Epithelial cell of esophagus (primary cell): ENCODE measurements at regions not wholly inside any gene's neighbourhood (a gene's known extent, or its start where the extent isn't known, plus 50 kb on each side); places are given as distances from the start of the nearest gene placed in this dataset.

Experiments
- DNase-seq: peaks from one replicate; pipeline ENCODE4 v3.0.0; 2010; ENCODE audit warnings: low read depth
- H3K4me3 ChIP-seq: 2 replicates; pipeline ENCODE4 v1.5.1; 2011; ENCODE audit warnings: mild to moderate bottlenecking, low read length, control low read depth
- TF ChIP-seq, protein P1 (sequence below): IDR thresholded peaks from 2 replicates; pipeline ENCODE4 v1.5.1; 2011; ENCODE audit warnings: low read depth, mild to moderate bottlenecking, low read length, control low read depth, inconsistent platforms; ENCODE audit not compliant: insufficient read depth; ENCODE audit errors: missing control alignments

DNA sequence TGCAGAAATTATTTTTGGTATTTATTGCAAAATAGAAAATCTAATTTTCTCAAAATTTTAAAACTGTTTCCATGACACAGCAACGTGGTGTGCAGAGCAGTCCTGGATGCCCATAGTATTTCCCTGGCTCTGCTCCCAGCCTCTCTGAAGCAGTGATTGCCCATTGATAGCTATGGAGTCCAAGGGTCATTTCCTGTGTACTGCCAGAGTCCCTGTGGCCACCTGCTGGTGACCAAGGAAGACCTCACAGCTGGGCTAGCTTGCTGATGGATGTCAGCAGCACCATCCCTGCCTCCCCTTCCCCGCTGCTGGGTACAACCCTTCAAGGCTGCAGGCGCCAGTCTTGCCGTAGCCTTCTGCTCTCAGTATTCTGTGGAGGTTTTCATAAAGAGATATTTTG, 184.1 kb downstream of the DIRAS2 start:
- no peak for DNase-seq
- TF ChIP-seq, protein P1, sequence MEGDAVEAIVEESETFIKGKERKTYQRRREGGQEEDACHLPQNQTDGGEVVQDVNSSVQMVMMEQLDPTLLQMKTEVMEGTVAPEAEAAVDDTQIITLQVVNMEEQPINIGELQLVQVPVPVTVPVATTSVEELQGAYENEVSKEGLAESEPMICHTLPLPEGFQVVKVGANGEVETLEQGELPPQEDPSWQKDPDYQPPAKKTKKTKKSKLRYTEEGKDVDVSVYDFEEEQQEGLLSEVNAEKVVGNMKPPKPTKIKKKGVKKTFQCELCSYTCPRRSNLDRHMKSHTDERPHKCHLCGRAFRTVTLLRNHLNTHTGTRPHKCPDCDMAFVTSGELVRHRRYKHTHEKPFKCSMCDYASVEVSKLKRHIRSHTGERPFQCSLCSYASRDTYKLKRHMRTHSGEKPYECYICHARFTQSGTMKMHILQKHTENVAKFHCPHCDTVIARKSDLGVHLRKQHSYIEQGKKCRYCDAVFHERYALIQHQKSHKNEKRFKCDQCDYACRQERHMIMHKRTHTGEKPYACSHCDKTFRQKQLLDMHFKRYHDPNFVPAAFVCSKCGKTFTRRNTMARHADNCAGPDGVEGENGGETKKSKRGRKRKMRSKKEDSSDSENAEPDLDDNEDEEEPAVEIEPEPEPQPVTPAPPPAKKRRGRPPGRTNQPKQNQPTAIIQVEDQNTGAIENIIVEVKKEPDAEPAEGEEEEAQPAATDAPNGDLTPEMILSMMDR = no peak
- no peak overlapping the region for H3K4me3 ChIP-seq

DNA sequence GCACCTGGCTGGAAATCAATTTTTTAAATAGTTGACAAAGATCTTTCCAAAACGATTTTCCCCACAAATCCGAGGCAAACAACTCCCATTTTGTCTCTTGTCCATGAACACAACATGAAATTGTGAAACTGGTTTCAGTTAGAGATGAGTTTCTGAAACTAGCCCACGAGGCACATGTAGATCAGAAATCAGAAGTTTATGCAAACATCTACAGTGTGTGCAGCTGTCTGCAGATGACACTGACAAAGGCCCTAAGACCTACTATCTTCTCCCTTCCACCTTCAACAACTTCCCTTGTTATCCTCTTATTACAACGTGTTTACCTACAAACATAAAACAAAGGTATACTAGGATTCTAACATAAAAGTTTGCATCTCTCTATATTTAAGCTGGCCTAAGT, 183.3 kb downstream of the DIRAS2 start:
- TF ChIP-seq, protein P1 = no peak
- H3K4me3 ChIP-seq = no peak overlapping the region

DNA sequence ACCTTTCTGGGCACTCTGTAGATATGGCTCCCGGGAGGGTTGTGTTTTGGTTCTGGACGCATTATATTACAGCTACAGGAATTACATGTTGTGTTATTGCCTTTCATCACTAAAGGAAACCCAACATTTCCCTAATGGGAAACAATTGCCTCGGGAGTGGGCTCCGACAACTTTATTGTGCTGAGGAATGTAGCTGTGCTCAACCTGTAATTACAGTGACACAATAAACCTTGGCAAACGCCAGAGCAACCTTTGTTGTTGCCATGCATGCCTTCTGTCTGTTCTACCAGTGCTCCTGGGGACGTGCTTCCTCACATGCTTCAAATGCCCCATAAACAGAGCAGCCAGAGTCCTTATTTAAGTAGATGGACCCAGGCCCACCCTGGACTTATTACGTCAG, 182.4 kb downstream of the DIRAS2 start:
- TF ChIP-seq, protein P1 = no peak
- no peak overlapping the region for H3K4me3 ChIP-seq
- no peak for DNase-seq

More for the DNA sequence above, 183.3 kb downstream of the DIRAS2 start:
- DNase-seq = no peak

DNA sequence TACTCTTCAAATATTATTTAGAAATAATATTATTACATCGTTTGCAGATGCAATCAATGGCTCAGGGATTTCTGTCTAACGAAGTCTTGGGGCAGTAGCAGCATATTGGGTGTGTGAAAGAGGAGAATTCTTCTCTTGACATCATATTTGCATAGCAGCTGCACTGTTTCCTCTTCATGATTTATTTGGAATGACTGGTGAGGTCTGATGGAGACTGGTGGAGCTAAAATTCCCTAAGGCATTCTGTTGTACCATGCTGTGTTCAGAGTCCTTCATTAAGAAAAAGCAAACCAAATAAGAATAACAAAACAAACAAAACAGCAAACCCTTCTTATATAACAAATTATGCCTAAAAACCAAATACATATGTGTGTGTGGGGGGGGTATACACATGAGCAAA, 177.6 kb downstream of the DIRAS2 start:
- DNase-seq = no peak
- H3K4me3 ChIP-seq = no peak overlapping the region
- TF ChIP-seq, protein P1 = no peak

DNA sequence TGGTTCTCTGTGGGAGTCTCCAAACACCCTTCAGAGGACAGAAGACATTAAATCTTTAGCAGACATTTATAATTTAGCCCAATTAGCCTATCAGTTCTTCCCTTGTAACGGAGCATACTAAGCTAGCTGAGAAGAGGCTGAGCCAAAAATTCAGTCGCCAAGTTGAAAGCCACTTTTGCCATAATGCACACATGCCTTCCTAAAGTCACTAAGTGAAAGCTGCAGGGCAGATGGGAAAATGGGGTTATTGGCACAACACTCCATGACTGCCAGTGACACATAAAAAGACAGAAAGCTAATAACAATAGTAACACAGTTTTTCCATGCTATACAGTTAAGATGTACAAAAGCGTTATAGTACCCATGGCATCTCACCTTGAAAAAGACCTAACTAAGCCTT, 176.2 kb downstream of the DIRAS2 start:
- no peak overlapping the region for H3K4me3 ChIP-seq
- TF ChIP-seq, protein P1 = no peak
- DNase-seq = no peak

DNA sequence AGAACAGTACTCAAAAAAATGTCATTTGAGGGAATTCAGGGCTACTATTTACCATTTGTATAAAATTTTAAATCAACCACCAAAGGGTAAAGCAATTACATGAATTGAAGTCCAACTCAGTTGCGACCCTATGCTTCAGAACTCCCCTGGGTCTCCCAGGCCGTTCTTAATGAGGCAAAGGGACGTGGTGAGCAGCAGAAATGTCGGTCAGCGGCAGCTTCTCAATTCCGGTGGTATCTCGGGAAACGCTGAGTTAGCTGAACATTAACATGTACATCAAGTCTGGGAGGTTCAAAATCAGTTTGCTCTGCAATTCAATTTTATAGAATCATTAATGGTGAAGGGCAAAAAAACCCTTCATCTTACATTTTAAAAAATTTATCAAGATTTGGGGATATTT, 173.2 kb downstream of the DIRAS2 start:
- no peak overlapping the region for H3K4me3 ChIP-seq
- TF ChIP-seq, protein P1 = no peak

DNA sequence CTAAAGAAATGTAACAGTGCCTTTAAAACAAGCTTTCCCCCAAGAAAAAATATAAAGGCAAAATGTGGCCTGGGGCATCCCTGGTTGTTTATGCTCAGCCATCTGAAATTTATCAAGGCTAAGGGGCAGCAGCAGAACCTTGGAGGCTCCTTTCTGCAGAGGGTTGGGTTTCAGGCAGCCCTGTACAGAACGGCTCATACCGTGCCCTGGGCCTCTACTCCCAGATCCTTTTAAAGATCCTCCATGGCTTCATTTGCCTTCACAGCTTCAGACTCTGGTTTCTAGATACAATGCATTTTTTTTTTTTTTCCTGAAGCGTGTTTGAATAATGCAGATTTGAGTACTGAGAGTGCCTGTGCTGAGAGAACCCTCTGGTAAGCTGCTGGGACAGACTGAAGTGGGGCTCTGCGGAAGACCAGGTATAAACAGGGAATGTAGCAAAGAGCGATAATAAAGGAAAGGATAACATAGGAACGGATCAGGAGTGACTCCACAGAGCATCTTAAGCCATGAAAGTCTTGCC, 172.7 kb downstream of the DIRAS2 start:
- TF ChIP-seq, protein P1 = no peak
- no peak for DNase-seq
- no peak overlapping the region for H3K4me3 ChIP-seq

More for the DNA sequence above, 173.2 kb downstream of the DIRAS2 start:
- no peak for DNase-seq
